GM12865 (cell line): ENCODE measurements at regions not wholly inside any gene's neighbourhood (a gene's known extent, or its start where the extent isn't known, plus 50 kb on each side); places are given as distances from the start of the nearest gene placed in this dataset.

Experiments used
- DNase-seq: peaks from one replicate; pipeline ENCODE4 v3.0.0; 2010; ENCODE audit warnings: low read depth
- H3K4me3 ChIP-seq: 2 replicates; pipeline ENCODE4 v1.5.1; 2011; ENCODE audit warnings: mild to moderate bottlenecking, low read depth, low read length, control low read depth
- TF ChIP-seq, protein P1 (sequence below): IDR thresholded peaks from 2 replicates; pipeline ENCODE4 v1.5.1; 2011; ENCODE audit warnings: low read length, control low read depth, low read depth, inconsistent platforms; ENCODE audit not compliant: insufficient read depth; ENCODE audit errors: missing control alignments

DNA sequence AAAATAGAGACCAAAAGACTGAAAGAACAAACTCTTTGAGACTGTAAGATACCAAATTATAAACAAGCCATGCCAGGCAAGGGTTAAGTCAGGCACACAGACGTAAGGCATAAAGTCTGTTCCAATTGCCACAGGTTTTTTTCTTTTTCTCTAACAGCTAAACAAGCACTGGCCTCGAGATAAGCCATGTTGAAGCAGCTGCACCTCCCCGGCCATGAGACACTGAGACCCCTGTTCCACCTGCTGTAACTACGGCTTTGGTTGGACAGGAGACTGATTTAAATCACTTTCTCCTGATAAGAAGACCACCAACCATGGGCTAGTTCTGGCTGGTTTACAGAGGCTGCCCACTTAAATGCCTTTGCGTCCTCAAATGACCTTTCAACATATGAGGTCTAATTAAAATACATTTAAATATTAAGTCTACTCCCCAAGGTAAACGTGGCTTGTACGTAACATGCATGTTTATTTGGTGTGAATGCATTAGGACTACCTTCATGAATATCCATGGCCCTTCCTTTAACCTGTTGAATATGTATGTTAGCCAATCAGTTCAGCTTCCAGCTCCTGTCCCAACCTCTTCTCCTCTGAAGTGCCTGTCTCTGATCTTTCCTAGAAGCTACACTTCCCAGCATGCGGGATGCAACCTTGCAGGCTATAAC lies 117.2 kb downstream of the CMPK2 start:
- TF ChIP-seq, protein P1, sequence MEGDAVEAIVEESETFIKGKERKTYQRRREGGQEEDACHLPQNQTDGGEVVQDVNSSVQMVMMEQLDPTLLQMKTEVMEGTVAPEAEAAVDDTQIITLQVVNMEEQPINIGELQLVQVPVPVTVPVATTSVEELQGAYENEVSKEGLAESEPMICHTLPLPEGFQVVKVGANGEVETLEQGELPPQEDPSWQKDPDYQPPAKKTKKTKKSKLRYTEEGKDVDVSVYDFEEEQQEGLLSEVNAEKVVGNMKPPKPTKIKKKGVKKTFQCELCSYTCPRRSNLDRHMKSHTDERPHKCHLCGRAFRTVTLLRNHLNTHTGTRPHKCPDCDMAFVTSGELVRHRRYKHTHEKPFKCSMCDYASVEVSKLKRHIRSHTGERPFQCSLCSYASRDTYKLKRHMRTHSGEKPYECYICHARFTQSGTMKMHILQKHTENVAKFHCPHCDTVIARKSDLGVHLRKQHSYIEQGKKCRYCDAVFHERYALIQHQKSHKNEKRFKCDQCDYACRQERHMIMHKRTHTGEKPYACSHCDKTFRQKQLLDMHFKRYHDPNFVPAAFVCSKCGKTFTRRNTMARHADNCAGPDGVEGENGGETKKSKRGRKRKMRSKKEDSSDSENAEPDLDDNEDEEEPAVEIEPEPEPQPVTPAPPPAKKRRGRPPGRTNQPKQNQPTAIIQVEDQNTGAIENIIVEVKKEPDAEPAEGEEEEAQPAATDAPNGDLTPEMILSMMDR = no peak
- no peak for DNase-seq
- no peak overlapping the region for H3K4me3 ChIP-seq

DNA sequence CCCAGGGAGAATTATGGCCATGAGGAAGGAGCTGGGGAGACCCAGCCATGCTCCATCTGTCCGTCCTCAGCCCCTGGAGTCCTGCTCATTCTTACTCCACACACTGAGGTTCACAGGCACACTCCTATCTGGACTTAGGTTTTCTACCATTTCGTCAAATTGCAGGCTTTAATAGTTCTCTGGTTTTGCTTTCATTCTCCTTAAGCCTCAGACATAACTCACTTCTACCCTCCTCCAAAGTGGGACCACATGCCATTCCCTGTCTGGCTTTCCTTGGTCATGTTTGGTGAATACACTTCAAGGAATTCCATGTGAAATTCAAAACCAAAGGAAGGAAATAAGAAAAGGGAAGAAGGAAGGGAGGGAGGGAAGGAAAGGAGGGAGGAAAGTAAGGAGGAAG lies 115.7 kb downstream of the CMPK2 start:
- DNase-seq = no peak
- TF ChIP-seq, protein P1 = no peak
- no peak overlapping the region for H3K4me3 ChIP-seq

DNA sequence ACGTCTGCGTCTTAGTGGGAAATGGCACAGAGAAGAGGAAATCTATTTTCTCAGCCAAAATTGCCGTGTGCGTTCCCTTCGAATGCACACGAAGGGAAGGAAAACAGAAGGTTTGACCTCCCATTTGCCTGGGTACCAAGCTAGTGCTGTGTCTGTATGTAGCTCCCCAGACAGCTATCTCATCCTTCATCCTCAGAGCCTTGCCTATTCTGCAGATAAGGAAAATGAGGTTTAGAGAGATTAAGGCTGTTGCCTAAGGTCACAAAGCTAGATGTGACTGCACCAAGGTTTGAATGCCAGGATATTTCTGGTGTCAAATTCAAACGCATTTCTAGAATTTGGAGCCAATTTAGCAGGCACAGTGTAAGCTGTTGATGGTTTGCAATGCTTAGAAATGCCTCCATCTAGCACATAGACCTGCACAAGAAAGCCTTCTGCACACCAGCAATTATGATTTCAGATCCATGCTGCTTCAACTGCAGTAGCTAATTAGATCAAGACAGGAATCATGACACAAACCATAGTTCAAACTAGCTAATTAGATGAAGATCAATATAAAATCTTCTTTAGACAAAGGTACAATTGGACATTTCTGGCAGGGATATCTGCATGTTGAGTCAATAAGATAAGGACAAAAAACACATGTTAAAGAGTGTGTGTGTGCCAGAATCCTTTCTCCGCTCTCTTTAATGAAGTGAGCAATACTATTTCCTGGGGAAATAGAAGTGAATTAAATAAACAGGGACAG lies 115.1 kb downstream of the CMPK2 start:
- DNase-seq = no peak
- TF ChIP-seq, protein P1 = no peak
- no peak overlapping the region for H3K4me3 ChIP-seq

DNA sequence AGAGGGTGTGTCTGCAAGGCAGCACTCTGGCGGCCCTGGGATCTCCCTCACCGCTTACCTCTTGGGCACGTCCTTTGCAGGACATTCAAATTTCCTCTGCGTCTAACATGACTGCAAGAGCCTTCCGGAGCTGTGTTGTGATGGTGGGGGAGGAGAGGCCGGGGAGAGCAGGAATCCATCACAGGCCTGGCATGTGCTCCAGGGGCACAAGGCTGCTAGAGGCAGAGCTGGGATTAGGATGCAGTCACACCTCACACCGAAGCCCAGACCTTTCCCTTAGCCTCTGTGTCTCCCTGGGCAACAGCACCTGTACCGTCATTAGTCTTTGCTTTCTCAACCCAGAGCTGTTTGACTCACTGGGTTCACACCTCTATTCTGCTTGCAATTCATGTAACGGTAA lies 111.3 kb downstream of the CMPK2 start:
- TF ChIP-seq, protein P1 = no peak
- H3K4me3 ChIP-seq = no peak overlapping the region
- DNase-seq = no peak

DNA sequence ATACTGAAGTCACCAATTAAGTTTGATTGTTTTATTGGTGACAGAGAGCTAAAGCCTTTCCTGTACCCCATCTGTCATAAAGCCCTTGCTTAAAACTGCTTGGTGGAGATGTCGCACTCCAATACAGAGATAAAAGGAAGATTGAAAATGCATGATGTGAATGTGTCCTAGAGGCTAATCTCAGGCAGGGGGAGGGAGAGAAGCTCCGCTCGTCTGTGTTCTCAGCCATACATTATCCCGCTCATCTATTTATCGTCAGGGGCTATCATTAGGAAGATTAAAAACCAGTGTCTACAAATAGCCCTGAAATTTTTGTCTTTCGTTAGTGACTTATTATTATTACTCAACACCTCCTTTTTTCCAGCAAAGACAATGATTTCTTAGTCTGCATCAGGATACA lies 110.3 kb downstream of the CMPK2 start:
- H3K4me3 ChIP-seq = no peak overlapping the region
- TF ChIP-seq, protein P1 = no peak
- DNase-seq = no peak

DNA sequence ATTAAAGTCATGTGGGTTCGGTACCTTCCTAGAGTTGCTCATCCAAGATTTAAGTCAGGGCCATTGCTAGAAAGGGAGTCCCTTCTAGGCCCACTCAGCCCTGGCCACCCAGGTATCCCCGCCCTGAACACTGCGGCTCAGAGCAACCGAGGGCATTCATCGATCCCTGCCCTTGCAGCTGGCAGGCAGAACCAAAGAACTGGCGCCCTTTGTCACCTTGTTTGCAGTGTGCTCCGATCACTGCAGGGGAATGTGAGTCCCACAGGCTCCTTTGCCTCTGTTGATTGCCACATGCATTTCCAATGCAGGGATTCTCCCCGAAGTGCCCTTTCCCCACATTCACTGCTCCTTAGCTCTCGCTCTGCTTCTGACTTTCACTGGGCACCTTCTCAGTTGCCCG lies 108.5 kb downstream of the CMPK2 start:
- TF ChIP-seq, protein P1 = no peak
- no peak for DNase-seq
- no peak overlapping the region for H3K4me3 ChIP-seq
